NCI-H526 (cell line): ENCODE measurements at regions not wholly inside any gene's neighbourhood (a gene's known extent, or its start where the extent isn't known, plus 50 kb on each side); places are given as distances from the start of the nearest gene placed in this dataset.
A peak's percentile ranks its signal among the peaks of the same experiment; 100 is the strongest.

ENCODE experiments used
- DNase-seq, 2 experiments: peaks; one replicate each; lab custom pipeline; 2025; lab: John Stamatoyannopoulos, UW

- DNase-seq, result peak; percentile 17 to 27
Observed at GRCh38 chr2:19138264-19138825, 220.1 kb downstream of the OSR1 start.

- no peak for DNase-seq
Observed at GRCh38 chr2:19137433-19137832, 221.0 kb downstream of the OSR1 start.

DNA sequence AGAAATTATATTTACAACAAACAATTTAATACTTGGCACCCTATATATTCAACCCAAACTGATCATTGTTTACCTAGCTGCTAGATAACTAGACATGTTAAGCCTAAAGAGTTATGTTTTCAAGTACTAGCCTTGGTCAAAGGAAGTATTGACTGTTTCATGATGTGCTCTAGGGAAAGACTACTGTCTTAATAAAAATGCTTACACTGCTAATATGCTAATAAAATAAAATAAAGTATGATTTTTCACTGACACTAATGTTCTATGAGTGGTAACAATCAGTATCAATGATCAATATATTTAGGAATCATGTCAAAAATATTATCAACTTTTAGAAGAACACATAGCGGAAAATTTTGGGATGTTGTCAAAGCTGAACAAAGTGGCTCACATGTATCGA, 225.5 kb downstream of the OSR1 start:
- no peak for DNase-seq

- DNase-seq, result no peak
Observed at GRCh38 chr2:19131871-19132270, 226.6 kb downstream of the OSR1 start.

GRCh38 chr2:19128148-19128547, 230.3 kb downstream of the OSR1 start:
- no peak for DNase-seq

GRCh38 chr2:19127616-19128015, 230.8 kb downstream of the OSR1 start:
- DNase-seq, result no peak

- no peak for DNase-seq
Observed at GRCh38 chr2:19125901-19126680, 232.3 kb downstream of the OSR1 start.

DNA sequence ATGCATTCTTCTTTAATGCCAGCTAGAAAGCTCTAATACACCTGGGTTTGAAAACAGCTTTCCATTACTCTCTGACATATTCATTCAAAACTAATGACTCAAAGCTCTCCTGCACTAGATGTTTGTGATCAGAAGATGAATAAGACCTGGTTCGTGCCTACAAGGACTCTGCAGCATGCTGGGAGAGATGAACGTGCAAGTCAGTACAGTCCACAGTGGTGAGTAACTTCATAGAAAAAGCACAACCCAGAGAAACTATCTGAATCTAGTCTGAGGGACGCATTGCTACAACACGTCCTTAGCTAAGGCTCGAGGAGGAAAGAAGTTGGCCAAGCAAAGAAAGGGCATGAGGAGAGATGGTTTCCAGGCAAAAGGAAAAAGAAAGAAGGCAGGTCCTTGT, 234.3 kb downstream of the OSR1 start:
- DNase-seq, result no peak

GRCh38 chr2:19123556-19123955, 234.9 kb downstream of the OSR1 start:
- DNase-seq, result no peak

- no peak for DNase-seq
Observed at GRCh38 chr2:19122220-19122619, 236.2 kb downstream of the OSR1 start.

DNA sequence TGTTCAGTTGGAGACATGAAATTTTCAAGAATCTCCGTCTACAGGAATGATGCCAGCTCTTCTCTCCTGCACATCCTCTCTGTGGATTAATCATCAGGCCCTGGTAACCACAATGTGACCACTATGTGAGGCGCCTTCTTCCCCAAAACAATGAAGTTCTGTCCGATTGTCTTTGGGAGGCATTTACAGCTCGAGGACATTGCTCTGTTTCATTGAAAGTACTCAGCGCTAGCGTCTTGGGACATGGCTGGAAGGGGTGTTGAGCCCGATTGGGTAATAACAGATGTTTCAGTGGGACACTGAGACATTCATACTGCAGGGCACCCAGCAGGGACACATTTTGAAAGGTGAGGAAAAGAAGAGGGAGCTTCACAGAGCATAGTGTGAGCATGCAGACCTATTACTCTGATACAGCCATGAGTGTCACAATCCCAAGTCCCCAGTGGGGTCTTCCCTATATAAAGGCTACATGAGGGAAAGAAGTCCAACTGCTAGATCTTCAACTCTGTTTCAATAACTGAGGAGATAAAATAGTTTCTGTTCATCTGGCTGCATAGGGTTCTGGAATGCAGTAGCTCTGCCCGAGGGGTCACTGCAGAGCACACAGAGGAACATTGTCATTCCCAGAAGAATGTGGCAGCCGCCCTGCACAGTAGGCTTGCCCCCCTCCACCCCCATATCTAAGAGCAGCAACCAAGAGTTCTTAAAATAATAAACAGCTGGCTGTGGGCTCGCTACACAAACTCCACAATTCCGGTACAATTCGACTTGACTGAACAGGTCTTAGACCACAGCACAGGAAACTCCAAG, 237.3 kb downstream of the OSR1 start:
- no peak for DNase-seq

GRCh38 chr2:19120181-19120580, 238.2 kb downstream of the OSR1 start:
- DNase-seq, result no peak

- DNase-seq, result no peak
Observed at GRCh38 chr2:19119326-19120001, 239.0 kb downstream of the OSR1 start.

DNA sequence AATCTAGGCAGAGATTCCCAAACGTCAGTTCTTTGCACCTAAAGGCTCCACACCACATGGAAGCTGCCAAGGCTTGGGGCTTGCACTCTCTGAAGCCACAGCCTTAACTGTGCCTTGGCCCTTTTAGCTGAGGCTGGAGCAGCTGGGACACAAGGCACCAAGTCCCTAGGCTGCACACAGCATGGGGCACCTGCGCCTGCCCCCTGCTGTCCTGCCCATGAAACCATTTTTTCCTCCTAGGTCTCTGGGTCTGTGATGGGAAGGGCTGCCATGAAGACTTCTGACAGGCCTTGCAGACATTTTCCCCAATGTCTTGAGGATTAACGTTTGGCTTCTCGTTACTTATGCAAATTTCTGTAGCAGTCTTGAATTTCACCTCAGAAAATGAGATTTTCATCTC, 241.5 kb downstream of the OSR1 start:
- no peak for DNase-seq

GRCh38 chr2:19114754-19115231, 243.6 kb downstream of the OSR1 start:
- no peak for DNase-seq

GRCh38 chr2:19114126-19114525, 244.3 kb downstream of the OSR1 start:
- DNase-seq, result no peak

DNA sequence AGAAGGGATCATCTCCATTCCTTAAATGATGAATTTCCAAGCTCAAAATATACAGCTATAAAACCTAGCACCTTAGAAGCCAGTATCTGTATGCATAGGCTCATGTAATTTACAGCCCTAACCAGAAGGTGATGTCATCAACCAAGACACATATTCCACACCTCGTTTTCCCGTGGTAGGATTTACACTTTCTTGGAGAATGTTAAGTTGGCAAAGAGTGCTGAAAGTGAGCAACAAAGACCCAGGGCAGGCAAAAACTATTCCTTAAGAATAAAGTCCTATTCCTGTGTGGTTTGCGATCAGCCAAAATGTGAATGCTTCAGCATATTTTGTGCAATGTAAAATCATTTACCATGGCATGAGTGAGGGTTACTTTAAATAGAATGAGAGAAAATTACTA, 247.1 kb downstream of the OSR1 start:
- no peak for DNase-seq

GRCh38 chr2:19109518-19109917, 248.9 kb downstream of the OSR1 start:
- no peak for DNase-seq

DNA sequence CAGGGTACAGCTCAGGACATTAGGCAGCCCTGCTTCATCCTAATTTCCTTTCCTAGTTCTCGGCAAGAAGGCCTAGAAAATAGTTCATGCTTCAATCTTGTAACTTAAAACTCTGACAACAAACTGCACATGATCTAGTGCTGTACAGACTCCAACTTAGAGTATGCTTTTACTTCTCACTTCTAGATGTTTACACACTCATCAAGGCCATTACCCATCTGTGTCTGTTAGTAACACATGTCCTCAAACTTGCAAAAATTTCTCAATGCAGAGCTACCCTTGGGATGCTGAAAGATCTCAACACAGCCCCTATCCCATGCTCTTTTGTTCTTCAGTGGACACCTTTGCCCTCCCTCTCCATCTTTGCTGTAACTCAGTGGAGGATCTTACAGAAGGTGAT, 252.0 kb downstream of the OSR1 start:
- no peak for DNase-seq

GRCh38 chr2:19104503-19104902, 253.9 kb downstream of the OSR1 start:
- DNase-seq, result no peak

DNA sequence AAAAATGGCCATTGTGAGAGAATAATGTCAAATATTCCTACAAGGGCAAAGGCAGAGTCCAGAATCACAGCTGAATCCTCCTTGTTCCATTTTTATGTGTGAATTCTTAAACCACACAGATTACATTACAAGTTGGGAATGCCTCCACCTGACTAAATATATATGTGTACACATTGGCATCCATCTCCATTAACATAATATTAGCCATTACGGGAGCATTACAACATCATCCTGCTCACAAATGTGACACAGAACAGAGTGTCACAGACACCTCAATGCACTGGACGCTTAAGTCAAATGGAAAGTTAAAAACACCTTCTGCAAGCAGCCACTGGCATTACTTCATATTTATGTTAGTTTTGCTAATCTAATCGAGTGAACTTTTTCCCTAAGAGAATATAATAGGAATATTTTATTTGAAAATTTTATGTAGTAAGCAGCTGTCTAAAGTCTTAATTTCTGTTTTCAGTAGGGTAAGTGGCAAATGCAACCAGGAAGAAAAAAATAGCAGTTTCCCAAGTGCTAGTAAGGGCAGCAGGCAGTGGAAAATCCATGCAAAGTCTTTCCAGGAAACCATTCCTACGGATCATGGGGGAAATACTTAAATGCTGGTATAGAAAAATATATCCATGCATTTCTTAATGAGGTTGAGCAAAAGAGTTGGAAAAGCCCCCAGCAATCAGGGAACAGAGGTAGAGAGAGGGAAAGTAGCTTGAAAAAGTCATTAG, 255.6 kb downstream of the OSR1 start:
- no peak for DNase-seq

- no peak for DNase-seq
Observed at GRCh38 chr2:19101968-19102367, 256.5 kb downstream of the OSR1 start.
